Kidney glomerular epithelial cell (primary cell): ENCODE measurements at regions not wholly inside any gene's neighbourhood (a gene's known extent, or its start where the extent isn't known, plus 50 kb on each side); places are given as distances from the start of the nearest gene placed in this dataset.
"Not testable (repeated sequence)": the region's sequence is repeated elsewhere in the genome, so short reads cannot be mapped to it uniquely, and the experiment has no call there.

Experiments
- DNase-seq: peaks from one replicate; lab custom pipeline; 2025; lab: John Stamatoyannopoulos, UW

DNA sequence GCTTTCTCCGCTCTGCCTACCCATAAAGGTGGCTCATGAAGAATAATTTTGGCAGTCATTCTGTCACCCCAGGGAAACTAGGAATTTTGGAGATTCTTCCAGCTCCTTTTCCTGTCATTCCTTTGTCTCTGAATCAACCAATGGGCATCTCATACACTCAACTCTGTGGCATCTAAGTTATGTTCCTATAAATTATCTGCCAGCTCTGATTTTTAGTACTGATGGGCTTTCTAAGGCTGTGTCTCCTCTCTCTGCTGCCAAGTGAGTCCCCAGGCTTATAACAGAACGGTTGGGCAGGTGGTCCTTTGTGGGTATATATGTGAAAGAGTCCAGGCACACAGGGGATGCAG is 226.8 kb downstream of the NMUR2 start:
- DNase-seq: no peak

GRCh38 chr5:152177626-152178349 is 227.3 kb downstream of the NMUR2 start:
- no peak for DNase-seq

DNA sequence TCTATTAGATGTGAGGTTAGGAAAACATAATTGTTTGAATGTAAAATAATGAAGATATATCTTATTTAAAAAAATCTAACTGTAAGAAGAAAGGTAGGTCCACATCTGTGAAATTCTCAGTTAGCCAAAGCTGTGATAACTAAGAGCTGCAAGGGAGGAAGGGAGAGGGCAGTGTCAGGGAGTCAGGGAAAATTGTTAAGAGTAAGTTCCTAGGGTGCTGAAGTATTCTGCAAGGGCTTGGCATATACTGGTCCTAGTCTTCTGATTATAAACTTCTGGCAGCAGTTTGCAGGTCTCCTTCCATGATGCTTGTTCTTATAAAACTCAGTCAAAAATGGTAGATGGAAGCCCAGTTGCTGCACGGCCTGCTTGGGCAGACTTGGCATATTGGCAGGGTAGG is 233.2 kb downstream of the NMUR2 start:
- no peak for DNase-seq

GRCh38 chr5:152170350-152170749 is 234.7 kb downstream of the NMUR2 start:
- no peak for DNase-seq

- DNase-seq: no peak
Measured at GRCh38 chr5:152164860-152165259, 240.2 kb upstream of the GLRA1 start.

- DNase-seq: not testable (repeated sequence)
Measured at GRCh38 chr5:152159894-152160293, 235.2 kb upstream of the GLRA1 start.

GRCh38 chr5:152154452-152154851 is 229.8 kb upstream of the GLRA1 start:
- DNase-seq: not testable (repeated sequence)

DNA sequence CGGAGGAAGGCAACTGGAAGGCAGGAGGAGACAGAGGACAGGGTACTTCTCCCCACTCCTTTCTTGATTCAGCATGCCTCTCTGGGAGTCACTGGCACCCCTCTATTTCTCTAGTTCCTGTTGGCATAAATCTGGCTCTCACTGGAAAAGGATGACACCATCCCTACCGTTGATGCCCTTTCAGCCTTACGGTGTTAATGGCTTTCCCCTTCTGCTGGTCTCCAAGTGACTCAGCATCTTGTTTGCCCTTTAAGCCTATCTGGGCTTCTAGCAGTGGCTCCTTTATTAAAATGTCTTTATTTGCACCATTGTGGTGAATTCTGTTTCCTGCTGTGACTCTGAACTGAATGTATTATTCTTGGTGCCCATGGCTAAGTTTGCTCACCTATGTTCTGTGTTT is 227.3 kb upstream of the GLRA1 start:
- no peak for DNase-seq

- DNase-seq: no peak
Measured at GRCh38 chr5:152151113-152151512, 226.5 kb upstream of the GLRA1 start.

- DNase-seq: no peak
Measured at GRCh38 chr5:152147286-152147685, 222.6 kb upstream of the GLRA1 start.

- DNase-seq: no peak
Measured at GRCh38 chr5:152146566-152146965, 221.9 kb upstream of the GLRA1 start.

GRCh38 chr5:152144556-152144955 is 219.9 kb upstream of the GLRA1 start:
- no peak for DNase-seq

DNA sequence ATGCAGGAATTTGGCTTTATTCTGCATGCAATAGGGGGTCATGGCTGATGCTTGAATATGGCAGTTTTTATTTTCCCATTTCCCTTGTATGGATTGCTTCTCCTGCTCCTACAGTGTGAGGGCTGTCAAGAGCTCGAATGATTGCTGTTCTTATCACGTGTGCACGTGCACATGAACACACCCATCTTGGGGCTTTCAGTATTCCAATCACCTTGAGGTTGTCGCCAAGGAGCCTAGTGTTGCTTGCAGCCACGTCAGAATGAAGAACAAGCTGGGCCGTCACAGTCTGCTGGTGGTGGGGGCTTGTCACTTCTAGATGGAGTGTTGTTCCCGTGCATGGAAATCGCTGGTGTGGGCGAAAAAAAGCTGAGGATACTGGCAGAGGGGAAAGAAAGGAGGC is 219.4 kb upstream of the GLRA1 start:
- no peak for DNase-seq

GRCh38 chr5:152142840-152143469 is 218.3 kb upstream of the GLRA1 start:
- DNase-seq: peak; percentile 40

GRCh38 chr5:152140347-152140746 is 215.7 kb upstream of the GLRA1 start:
- DNase-seq: peak; percentile 3

DNA sequence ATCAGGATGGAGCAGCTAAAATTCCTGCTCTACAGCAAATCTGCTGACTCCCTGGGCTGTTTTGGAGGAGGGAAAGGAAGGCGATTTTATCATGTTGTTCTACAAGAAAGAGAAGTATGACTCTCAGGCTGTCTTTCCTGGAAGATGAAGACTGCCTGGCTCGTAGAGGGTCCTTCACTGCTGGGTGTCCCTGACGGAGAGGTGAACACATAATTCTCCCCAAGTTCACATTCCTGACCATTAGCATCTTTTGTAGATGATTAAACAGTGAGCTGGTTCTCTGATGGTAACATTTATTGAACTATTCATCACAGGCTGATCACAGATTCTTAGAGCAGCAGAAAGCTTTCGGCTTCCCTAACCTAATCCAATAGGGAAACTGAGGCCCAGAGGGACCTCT is 212.4 kb upstream of the GLRA1 start:
- DNase-seq: no peak

DNA sequence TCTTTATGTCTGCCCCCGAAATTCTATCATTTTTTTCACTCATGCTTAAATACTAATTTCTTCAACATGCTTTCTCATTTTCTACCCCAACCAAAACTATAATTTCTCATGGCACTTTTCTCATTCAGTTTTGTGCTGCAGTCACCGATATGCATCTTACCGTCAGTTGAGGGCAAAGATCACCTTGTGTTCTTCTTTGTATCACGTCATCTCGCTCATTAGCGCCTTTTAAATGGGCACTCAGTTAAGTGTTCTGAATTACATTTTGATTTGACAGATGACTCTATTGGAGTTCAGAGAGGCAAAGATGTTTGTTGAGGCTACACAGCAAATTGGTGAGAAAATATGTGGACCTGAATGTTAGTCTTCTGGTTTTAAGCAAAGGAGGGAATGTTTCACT is 211.7 kb upstream of the GLRA1 start:
- DNase-seq: no peak

DNA sequence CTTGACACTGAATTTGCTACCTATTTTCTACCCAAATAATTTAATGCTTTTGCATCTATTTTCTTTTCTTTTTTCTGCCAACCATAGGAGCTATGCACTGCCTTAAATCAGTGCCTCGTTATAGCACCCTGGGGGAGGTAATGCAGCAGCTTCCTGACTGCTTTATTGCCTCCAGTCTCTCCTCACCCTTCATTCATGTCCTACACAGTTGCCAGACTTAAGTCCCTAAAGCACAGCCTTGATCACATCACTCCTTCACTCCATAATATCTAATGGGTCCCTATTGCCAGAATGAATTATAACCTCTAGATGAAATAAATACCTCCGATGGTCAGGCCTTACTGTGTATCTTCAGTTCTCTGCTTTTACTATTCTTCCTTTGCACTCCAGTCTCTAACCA is 211.2 kb upstream of the GLRA1 start:
- DNase-seq: no peak

DNA sequence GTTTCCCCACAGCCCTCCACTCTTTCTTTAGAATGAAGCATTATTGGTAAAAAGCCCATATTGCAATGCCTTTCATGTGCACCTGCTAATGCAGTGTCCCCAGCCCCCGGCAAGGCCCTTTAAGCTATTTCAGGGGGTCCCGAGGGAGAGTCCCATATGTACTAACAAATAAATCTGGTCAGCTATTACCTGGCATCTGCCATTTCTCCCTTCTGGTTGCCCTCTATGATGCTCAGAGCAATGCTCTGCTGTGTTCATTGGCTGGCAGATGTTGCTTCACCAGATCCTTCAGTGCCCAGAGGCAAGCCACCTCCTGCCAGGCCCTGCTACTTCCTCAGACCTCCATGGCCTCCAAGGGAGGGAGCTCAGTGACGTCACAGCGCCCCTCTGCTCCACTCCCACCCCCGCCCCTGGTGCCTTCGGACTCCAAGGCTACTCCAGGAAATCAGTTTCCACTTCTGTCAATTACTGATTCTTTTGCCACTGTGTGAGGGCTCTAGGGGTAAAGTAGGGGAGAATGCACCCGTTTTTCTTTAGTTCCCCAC is 201.1 kb upstream of the GLRA1 start:
- no peak for DNase-seq

- no peak for DNase-seq
Measured at GRCh38 chr5:152124409-152125041, 199.9 kb upstream of the GLRA1 start.

DNA sequence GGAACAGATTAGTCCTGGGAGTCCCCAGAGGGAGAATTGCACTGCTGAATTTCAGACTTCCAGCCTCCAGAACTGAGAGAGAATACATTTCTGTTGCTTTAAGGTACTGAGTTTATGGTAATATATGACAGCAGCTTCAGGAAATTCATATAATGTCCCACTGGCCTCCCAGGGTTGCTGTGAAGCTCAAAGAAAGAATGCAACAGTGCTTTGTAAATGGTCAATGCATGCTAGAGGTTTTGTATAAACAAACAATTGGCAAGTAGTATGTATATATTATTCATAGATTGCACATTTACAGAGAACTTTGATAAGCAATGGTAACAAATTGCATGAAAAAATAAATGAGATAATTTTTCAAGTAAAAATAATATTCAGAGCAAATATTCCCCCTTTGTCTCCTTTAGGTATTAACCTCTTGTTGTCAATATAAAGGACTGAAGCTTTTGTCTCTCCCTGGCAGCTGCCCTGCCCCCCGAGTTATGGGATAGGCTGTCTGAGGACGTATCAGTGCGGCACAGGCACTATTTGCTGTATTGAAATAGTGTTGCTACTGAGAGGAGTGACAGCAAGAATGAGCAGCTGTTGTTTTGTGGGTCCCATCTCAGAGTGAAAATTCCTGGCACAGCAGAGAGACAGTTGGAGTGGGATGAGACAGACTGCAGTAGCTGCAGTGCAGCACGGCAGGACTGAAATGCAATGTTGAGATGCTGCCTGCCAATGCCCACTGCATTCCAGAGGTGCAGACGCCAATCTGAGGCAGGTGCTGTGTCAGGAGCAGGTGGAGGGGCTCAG is 194.2 kb upstream of the GLRA1 start:
- DNase-seq: no peak

DNA sequence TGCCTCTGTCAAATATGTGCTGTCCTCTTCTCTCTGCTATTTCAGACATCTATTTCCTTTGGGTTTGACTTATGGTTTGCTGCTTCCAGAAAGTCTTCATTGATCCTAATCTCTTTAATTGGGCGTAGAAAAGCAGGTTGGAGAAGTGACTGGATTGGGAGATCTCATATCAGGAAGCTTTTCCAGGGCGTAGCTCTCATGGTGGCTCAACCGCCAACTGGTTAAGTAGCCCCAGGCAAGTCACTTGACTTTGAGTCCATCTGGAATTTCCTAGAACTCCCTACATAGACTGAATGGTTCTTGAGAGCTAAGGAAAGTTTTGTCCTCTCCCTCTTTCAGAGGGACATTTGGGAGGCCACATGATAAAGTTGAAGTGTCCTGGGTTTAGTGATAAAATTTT is 192.3 kb upstream of the GLRA1 start:
- no peak for DNase-seq
